ENCODE measurements at regions not wholly inside any gene's neighbourhood (a gene's known extent, or its start where the extent isn't known, plus 50 kb on each side); places are given as distances from the start of the nearest gene placed in this dataset.

- DNase-seq (ENCODE audit: low read depth in 2 of 2) = no peak
Measured at GRCh38 chr4:132839070-132839469, 310.0 kb upstream of the PCDH10 start.

- DNase-seq (ENCODE audit: low read depth in 2 of 2) = no peak
Measured at GRCh38 chr4:132859929-132860328, 289.2 kb upstream of the PCDH10 start.

DNA sequence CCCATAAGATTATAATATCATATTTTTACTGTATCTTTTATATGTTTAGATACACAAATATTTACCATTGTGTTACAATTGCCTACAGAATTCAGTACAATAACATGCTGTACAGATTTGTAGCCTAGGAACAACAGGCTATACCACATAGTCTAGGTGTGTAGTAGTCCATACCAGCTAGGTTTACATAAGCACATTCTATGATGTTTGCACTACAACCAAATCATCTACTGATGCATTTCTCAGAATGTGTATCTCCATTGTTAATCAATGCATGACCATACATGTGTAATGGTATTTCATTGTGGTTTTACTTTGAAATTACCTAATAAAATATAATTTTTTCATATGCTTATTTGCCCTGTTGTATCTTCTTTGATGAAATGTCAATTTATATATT, 288.1 kb upstream of the PCDH10 start:
- DNase-seq (ENCODE audit: low read depth in 2 of 2) = no peak

- DNase-seq (ENCODE audit: low read depth in 2 of 2) = no peak
Measured at GRCh38 chr4:132863619-132864018, 285.5 kb upstream of the PCDH10 start.

GRCh38 chr4:132865458-132865857, 283.6 kb upstream of the PCDH10 start:
- no peak for DNase-seq (ENCODE audit: low read depth in 2 of 2)

DNA sequence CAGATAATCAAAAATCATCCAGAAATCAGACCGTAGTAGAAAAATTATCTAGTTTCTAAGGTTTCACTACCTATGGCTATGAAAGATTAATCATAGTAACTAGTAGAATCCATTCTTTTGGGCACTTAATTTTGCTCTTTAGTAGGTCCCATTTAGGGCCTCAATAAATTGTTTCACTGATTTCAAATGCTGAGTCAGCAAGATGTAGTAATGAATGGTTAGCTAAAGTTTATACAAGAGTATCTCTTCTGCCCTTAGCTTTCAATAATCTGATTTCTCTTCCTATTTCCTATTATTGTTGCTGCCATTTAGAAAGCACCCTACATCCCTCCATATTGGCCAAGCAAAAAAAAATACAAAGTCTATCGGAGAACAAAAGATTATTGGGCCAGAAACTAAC, 283.2 kb upstream of the PCDH10 start:
- no peak for DNase-seq (ENCODE audit: low read depth in 2 of 2)

DNA sequence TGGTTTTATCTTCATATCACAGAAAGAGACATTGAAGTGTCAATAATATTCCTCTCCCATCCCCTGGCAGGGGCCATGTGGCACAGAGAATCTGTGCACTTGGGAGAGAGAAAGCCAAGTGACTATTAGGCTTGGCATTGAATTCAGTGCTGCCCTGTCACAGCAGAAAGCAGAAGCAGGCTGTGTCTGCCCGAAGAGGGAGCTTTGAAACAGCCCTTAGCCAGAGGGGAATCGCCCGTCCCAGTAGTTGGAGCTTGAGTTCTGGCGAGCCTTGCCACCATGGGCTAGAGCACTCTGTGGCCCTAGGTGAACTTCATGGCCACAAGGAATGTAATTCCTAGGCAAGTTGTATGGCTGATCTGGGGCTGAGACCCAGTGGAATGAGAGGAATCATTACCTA, 282.5 kb upstream of the PCDH10 start:
- no peak for DNase-seq (ENCODE audit: low read depth in 2 of 2)

DNA sequence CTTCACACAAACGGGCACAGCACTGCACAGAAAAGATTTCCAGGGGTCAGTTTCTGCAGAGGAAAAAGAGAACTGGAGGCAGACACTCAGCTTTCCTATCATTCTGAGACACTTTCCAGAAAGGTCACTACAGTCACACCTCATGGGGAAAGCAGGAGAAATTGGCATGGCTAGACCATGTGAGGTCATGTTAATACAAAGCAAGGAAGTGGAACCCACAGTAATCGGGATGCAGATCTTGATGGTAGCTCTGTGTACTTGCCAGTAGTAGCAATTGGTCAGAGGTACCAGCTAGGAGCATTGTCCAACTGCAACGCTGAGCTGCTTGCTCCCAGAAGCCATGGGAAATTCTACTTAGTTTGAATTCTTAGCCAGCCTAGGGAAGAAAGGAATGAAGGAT, 255.3 kb upstream of the PCDH10 start:
- DNase-seq (ENCODE audit: low read depth in 2 of 2) = no peak

DNA sequence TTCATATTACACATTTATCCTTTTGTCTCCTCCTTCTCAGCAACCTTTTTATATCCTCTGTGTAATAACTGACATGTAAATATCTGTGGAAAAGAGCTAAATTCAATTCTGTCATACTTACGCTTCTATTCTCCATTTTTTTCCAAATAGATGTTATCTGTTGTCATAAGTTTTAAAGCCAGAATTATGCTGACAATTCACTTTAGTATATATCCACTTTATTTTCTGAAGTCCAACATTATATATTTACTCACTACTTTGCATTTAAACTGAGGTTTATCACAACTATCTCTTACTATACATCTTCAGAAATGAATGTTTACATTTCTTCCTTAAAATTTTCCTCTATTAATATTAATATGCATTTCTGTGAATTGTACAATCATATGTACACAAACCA, 247.9 kb upstream of the PCDH10 start:
- no peak for DNase-seq (ENCODE audit: low read depth in 2 of 2)

- DNase-seq (ENCODE audit: low read depth in 2 of 2) = no peak
Measured at GRCh38 chr4:132910229-132910748, 238.8 kb upstream of the PCDH10 start.

DNA sequence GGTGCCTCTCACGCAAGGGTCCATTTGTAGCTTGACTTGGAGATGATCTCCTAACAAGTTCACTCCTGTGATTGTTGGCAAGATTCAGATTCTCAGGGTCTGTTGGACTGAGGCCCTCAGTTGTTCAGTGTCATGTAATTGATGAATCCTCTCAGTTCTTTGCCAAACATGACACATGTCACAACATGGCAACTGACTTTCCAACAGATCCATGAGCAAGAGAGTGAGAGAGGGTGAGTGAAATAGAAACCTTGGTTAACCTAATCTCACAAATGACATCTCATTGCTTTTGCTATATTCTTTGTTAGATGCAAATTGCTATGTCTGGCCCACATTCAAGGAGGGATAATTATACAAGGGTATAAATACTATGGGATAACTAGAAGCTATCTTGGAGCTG, 231.0 kb upstream of the PCDH10 start:
- DNase-seq (ENCODE audit: low read depth in 2 of 2) = no peak

DNA sequence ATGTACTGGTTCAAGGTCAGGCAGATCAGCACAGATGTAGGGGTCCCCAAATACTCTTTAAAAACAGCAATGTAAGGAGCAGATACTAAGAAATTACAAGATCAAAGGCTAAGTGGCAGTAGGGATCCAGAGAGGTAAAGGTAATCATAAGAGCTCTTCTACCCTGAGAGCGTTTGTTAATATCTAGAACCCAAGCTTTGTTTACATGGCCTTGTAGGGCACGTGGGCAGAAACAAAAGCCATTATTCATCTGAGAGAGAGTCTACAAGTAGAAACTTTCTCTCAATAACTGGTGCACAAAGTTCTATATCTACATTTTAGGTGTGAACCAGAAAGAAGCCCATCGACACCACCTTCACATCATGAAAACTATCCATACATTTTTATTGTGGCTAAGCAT, 225.6 kb upstream of the PCDH10 start:
- no peak for DNase-seq (ENCODE audit: low read depth in 2 of 2)

GRCh38 chr4:132934911-132935310, 214.2 kb upstream of the PCDH10 start:
- no peak for DNase-seq (ENCODE audit: low read depth in 2 of 2)

DNA sequence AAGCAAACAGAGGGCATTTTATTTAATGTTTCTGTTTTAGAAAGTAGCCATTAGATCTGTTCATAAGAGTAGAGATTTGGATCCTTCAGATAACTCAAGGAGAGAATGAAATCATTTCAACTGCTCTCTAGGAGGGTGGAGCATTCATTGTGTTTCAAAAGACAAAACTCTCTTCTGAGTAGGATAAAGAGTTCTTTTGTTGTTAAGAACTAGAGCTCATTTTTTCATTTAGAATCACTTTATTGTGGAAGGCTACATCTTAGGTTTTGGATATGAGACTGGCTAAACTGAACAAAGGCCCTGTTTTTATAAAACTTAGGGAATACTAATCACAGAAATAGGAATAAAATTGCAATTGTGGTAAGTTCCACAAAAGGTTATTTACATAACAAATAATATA, 193.9 kb upstream of the PCDH10 start:
- no peak for DNase-seq (ENCODE audit: low read depth in 2 of 2)

GRCh38 chr4:132956962-132957361, 192.1 kb upstream of the PCDH10 start:
- no peak for DNase-seq (ENCODE audit: low read depth in 2 of 2)

GRCh38 chr4:132958457-132959263, 190.4 kb upstream of the PCDH10 start:
- no peak for DNase-seq (ENCODE audit: low read depth in 2 of 2)

GRCh38 chr4:132981611-132982010, 167.5 kb upstream of the PCDH10 start:
- no peak for DNase-seq (ENCODE audit: low read depth in 2 of 2)

DNA sequence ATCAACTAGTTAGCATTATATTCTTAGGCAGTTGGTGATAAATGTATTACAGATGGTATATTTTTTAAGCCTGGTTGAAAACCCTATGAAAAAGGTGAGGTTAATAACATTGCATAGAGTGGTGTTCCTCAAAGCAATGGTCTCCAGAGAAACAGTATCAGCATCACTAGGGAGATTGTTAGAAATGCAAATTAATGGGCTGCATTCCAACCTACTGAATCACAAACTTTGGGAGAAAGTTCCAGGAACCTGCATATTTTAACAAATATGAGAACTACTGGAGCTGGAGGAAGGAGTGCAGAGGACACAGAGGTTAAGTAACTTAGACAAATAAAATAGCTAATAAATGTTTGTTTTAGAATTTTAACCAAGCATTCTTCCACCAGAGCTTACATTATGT, 166.9 kb upstream of the PCDH10 start:
- no peak for DNase-seq (ENCODE audit: low read depth in 2 of 2)

DNA sequence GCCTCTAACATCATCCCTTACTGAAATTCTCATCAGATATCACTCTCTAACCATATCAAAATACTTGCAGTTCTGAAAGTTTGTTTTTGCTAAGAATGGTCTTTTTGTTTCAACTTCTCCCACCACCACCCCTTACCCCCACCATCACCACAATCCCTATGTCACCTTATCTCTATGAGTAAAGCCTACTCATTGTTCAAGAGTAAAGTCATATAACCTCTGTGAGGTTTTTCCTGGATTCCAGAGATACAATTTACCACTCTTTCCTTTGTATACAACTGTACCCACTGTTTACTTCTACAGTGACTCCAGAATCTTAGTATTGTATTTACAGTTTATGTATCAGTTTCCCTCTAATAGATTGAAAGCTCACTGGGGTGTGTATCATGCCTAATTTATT, 158.0 kb upstream of the PCDH10 start:
- DNase-seq (ENCODE audit: low read depth in 2 of 2) = no peak

DNA sequence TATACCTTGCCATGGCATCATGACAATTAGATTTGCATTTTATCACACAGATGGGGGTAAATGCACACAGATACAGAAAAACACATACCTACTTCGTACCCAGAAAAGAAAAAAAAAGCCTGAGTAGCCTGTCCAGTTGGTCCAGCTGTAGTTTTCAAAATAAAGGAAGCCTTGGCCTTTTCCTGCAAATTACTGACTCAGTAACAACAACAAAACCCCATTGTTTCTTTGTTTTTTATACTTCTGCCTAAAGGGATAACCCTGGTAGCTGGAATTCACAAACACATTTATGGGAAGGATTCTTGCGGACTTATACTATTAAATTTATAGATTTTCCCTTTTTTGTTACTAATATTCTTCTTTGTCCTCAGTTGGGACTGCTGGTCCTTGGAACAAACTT, 156.4 kb upstream of the PCDH10 start:
- DNase-seq (ENCODE audit: low read depth in 2 of 2) = no peak

DNA sequence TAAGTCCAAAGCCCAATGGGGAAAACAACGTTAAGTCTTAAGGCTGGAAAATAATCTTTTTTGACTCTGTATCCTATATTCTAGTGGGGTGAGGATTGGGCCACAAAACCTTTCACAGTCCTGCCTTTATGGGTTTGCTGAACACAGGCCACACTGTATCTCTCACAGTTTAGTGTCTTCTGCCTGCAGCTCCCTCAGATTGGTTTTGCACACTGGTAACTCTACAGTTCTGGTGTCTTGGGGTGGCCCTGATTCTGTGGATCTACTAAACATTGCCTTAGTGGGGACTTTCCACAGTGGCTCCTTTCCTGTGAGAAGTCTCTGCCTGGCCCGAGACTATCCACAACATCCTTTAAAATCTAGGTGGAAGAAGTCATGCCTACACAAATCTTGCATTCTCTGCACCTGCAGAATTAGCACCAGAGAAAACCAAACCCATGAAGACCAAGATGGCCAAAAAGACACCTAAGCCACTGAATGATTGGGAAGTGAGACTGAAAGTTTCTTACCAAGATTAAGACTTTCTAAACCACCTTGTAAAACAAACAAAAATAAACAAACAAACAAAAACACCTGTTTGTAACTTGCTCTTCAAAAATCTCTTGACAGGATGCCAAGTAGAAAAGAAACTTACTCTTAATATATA, 150.4 kb upstream of the PCDH10 start:
- no peak for DNase-seq (ENCODE audit: low read depth in 2 of 2)

GRCh38 chr4:133000012-133000411, 149.1 kb upstream of the PCDH10 start:
- no peak for DNase-seq (ENCODE audit: low read depth in 2 of 2)

GRCh38 chr4:133003169-133003568, 145.9 kb upstream of the PCDH10 start:
- DNase-seq (ENCODE audit: low read depth in 2 of 2) = no peak

Data from lung microvascular endothelial cell (primary cell).